Ishikawa (cell line): ENCODE measurements at regions not wholly inside any gene's neighbourhood (a gene's known extent, or its start where the extent isn't known, plus 50 kb on each side); places are given as distances from the start of the nearest gene placed in this dataset.

Experiments
- CREB1 ChIP-seq: IDR thresholded peaks from 2 replicates; pipeline ENCODE4 v1.6.1; 2012; ENCODE audit warnings: low read depth
- REST ChIP-seq: IDR thresholded peaks from 2 replicates; pipeline ENCODE4 v1.6.1; 2012; ENCODE audit warnings: low read depth, mild to moderate bottlenecking

- TF ChIP-seq REST: no peak
- TF ChIP-seq CREB1: no peak
Measured at GRCh38 chr10:125273023-125273422, 112.7 kb upstream of the CTBP2 start.
